ENCODE measurements at regions not wholly inside any gene's neighbourhood (a gene's known extent, or its start where the extent isn't known, plus 50 kb on each side); places are given as distances from the start of the nearest gene placed in this dataset.
"Not testable (repeated sequence)": the region's sequence is repeated elsewhere in the genome, so short reads cannot be mapped to it uniquely, and the experiment has no call there.

- no peak for DNase-seq (ENCODE audit: low read depth)
- TF ChIP-seq CTCF (IDR thresholded peaks at IDR 0.05; ENCODE audit: low read length, missing control alignments) = no peak
- no peak overlapping the region for H3K4me3 ChIP-seq (replicated peaks; ENCODE audit: low read depth, low read length)
These were observed 645.6 kb downstream of the RWDD3 start for GRCh38 chr1:95879498-95880050.

DNA sequence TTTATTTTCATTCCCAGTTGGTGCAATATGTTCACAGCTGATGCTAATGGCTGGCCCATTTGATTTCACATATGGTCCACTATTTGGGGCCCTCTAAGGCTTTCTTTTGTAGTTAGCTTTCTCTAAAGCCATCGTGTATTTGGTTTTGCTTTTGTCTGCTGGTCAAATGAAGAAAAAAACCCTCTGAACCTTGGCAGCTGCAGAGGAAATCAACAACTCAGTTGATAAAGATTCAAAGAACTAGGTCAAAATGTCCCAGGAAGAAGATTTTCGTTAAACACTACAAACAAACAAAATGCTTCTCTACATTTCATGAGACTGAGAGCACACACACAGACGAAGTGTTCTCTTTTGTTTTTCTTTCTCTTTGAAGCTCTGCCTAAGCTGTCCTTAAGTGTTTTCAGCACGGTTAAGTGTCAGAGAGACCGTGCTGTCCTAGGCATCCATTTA is 655.0 kb downstream of the RWDD3 start:
- no peak for TF ChIP-seq CTCF (IDR thresholded peaks at IDR 0.05; ENCODE audit: low read length, missing control alignments)
- no peak overlapping the region for H3K4me3 ChIP-seq (replicated peaks; ENCODE audit: low read depth, low read length)
- DNase-seq (ENCODE audit: low read depth) = no peak

- TF ChIP-seq CTCF (IDR thresholded peaks at IDR 0.05; ENCODE audit: low read length, missing control alignments) = no peak
- no peak for DNase-seq (ENCODE audit: low read depth)
- H3K4me3 ChIP-seq (replicated peaks; ENCODE audit: low read depth, low read length) = no peak overlapping the region
These were observed 655.4 kb downstream of the RWDD3 start for GRCh38 chr1:95889400-95889799.

- H3K4me3 ChIP-seq (replicated peaks; ENCODE audit: low read depth, low read length) = no peak overlapping the region
- no peak for TF ChIP-seq CTCF (IDR thresholded peaks at IDR 0.05; ENCODE audit: low read length, missing control alignments)
These were observed 659.9 kb downstream of the RWDD3 start for GRCh38 chr1:95893921-95894320.

GRCh38 chr1:95903060-95903459 is 669.0 kb downstream of the RWDD3 start:
- no peak for DNase-seq (ENCODE audit: low read depth)
- TF ChIP-seq CTCF (IDR thresholded peaks at IDR 0.05; ENCODE audit: low read length, missing control alignments) = no peak
- H3K4me3 ChIP-seq (replicated peaks; ENCODE audit: low read depth, low read length) = no peak overlapping the region

More at GRCh38 chr1:95893921-95894320, 659.9 kb downstream of the RWDD3 start:
- DNase-seq (ENCODE audit: low read depth) = no peak

DNA sequence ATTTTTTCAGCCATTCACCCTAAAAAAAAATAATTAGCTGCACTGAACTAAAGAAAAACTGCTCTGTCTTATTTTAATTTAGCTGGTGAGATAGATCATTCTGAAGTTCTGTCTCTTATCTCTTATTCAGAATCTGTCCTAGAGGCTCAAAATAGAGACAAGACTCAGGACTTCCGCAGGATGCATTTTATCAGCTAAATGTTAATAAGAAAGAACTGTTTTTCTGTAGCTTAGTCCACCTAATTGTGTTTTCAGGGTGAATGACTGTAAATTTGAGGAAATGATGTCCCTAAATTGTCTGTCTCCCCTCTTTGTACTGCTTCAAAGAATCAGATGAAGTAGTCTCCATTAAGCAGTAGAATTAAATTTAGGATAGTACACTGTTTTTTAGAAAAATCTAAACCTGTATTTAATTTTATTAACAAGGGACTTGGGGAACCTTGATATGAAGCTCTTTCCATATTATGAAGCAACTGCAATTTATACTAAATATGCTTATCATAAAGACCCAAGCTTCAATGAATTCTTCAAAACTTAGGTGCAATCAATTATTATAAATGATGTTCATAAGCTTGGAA is 671.9 kb downstream of the RWDD3 start:
- no peak overlapping the region for H3K4me3 ChIP-seq (replicated peaks; ENCODE audit: low read depth, low read length)
- no peak for TF ChIP-seq CTCF (IDR thresholded peaks at IDR 0.05; ENCODE audit: low read length, missing control alignments)
- no peak for DNase-seq (ENCODE audit: low read depth)

DNA sequence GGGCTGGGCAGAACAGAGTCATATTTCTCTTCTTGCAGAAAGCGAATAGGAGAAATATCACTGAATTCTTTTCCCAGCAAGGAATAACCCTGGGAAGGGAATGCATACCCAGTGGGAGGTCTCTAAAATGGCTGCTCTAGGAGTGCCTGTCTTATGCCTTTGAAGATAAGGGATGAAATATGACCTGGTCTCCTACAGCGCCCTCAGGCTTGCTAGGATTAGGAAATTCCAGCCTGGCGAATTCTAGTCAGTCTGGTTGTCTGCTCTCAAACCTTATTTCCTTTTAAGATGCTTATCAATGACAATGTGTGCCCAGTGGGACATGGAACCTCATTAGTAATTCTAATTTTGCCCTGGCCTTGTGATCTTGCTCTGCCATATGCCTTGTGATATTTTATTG is 677.7 kb downstream of the RWDD3 start:
- H3K4me3 ChIP-seq (replicated peaks; ENCODE audit: low read depth, low read length); DNase-seq (ENCODE audit: low read depth): not testable (repeated sequence)
